Thymus (tissue), 11 donors: ENCODE measurements at regions not wholly inside any gene's neighbourhood (a gene's known extent, or its start where the extent isn't known, plus 50 kb on each side); places are given as distances from the start of the nearest gene placed in this dataset.

ENCODE experiments used
- DNase-seq, 9 donors: peaks; one replicate each; pipeline ENCODE4 v3.0.0-alpha.2; 2013; ENCODE audit warnings: low spot score in 9 of 9, low read depth in 6 of 9, missing footprints in 1 of 9
- H3K27ac ChIP-seq, 2 donors: one replicate each; pipeline ENCODE4 v1.5.1; 2013; ENCODE audit warnings: control low read depth in 1 of 2, low read depth in 1 of 2, low read length in 1 of 2, mild to moderate bottlenecking in 1 of 2, moderate library complexity in 1 of 2
- H3K27me3 ChIP-seq, 2 donors: one replicate each; pipeline ENCODE4 v1.5.1; 2013; ENCODE audit warnings: low read length in 1 of 2; ENCODE audit not compliant: control insufficient read depth in 2 of 2, insufficient read depth in 1 of 2
- H3K36me3 ChIP-seq, 2 donors: one replicate each; pipeline ENCODE4 v1.5.1; 2013; ENCODE audit warnings: low read length in 1 of 2, mild to moderate bottlenecking in 1 of 2, moderate library complexity in 1 of 2; ENCODE audit not compliant: control insufficient read depth in 2 of 2, insufficient read depth in 2 of 2
- H3K4me1 ChIP-seq, 2 donors: one replicate each; pipeline ENCODE4 v1.5.1; 2013; ENCODE audit warnings: low read length in 2 of 2; ENCODE audit not compliant: control insufficient read depth in 2 of 2, insufficient read depth in 2 of 2
- H3K4me3 ChIP-seq, 2 donors: one replicate each; pipeline ENCODE4 v1.5.1; 2013; ENCODE audit warnings: low read length in 2 of 2, control low read depth in 1 of 2, mild to moderate bottlenecking in 1 of 2
- H3K9me3 ChIP-seq, 2 donors: one replicate each; pipeline ENCODE4 v1.5.1; 2013; ENCODE audit warnings: low read length in 1 of 2, mild to moderate bottlenecking in 1 of 2; ENCODE audit not compliant: control insufficient read depth in 2 of 2, insufficient read depth in 1 of 2
- WGBS: extraction: QIAGEN DNeasy Blood & Tissue Kit; methylation state at CpG from one replicate; pipeline ENCODE4 v1.1.7; 2013; 5-methylcytosine and 5-hydroxymethylcytosine counted together
- donor health status: healthy.

DNA sequence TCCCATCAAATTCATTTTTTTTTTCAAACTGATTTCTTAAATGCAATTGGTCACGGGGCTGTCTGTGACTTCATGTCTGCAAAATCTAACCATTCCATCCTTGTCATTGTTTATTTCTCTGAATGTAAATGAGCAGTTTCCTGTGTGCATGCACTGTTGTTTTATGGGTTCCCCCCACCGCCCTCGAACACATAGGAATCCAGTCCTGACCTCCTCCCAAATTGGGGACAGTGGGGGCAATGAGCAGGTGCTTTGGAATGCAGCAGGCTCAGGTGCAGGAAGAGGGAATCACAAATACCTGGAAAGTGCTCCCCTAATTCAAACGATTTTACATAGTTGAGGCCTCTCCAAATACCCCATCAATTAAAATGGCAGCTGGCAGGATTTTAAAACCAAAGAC is 62.6 kb upstream of the ESRRB start:
- peaks cover 8 to 51% of the 10 kb centered on the region in 2 donors for H3K27me3 ChIP-seq
- no peaks in the 10 kb centered on the region for H3K4me1 ChIP-seq
- no peaks in the 10 kb centered on the region for H3K36me3 ChIP-seq
- H3K4me3 ChIP-seq, result no peak overlapping the region
- 55% methylated on average over 4 of the region's 4 CpGs for WGBS
- H3K9me3 ChIP-seq, result no peaks in the 10 kb centered on the region
- DNase-seq, result no peak
- no peak overlapping the region for H3K27ac ChIP-seq

DNA sequence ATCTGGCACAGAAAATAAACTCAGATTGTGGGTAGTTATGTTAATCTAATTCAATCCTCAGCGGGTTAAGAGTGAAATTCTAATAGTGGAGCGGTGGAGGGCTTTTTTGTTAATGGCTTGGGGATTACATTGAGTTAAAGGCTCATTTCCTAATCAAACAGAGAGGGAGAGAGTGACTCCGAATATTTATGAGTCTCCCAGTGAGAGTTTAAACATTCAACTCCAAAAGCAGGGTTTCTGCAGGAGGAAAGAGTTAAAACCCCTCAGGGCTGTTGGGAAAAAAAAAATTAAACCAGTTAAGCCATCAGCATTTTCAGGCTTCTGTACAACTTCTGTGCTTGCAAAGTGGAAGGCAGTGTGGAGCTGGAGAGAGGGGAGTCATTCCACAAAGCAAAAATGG is 62.1 kb upstream of the ESRRB start:
- peaks cover 8 to 46% of the 10 kb centered on the region in 2 donors for H3K27me3 ChIP-seq
- 72% methylated on average over 3 of the region's 3 CpGs for WGBS
- H3K36me3 ChIP-seq, result no peaks in the 10 kb centered on the region
- H3K9me3 ChIP-seq, result no peaks in the 10 kb centered on the region
- H3K4me1 ChIP-seq, result no peaks in the 10 kb centered on the region
- H3K4me3 ChIP-seq, result no peak overlapping the region
- no peak overlapping the region for H3K27ac ChIP-seq
- no peak for DNase-seq

DNA sequence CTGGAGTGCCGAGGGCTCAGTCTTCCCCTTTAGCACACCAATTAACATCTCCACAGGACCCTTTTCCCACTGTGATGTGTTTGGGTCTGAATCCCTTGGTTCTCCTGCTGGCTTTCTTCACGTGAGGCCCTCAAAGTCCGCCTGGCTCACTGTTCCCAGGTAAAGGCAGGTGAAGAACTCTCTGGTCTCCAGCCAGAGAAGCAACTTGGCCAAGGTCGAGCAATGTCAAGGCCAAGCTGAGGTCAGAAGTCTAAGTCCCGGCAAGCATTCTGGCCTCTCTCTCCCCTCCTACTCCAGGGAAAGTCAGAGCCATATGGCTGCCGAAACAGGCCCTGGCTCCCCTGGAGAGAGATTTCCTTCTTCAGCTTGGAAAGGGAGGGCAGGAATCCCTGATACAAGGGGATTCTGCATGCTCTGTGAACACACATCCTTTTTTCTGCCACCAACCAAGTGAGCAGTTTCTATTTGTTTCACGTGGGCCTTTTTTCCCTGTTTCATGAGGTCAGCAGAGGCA is 61.4 kb upstream of the ESRRB start:
- Histone ChIP-seq H3K27me3 (peaks cover 8 to 45% of the 10 kb centered on the region in 2 donors), H3K36me3 (no peaks in the 10 kb centered on the region), H3K4me3 (no peak overlapping the region), H3K27ac (no peak overlapping the region), H3K9me3 (no peaks in the 10 kb centered on the region), H3K4me1 (no peaks in the 10 kb centered on the region)
- DNase-seq, result no peak
- WGBS, result 78% methylated on average over 7 of the region's 7 CpGs

- no peak overlapping the region for H3K27ac ChIP-seq
- H3K9me3 ChIP-seq, result no peaks in the 10 kb centered on the region
- no peak overlapping the region for H3K4me3 ChIP-seq
- peaks cover 0 to 2% of the 10 kb centered on the region in 2 donors for H3K27me3 ChIP-seq
- H3K4me1 ChIP-seq, result no peaks in the 10 kb centered on the region
- H3K36me3 ChIP-seq, result no peaks in the 10 kb centered on the region
- no peak for DNase-seq
- 53% methylated on average over 5 of the region's 5 CpGs for WGBS
Observed at GRCh38 chr14:76320486-76320885, 55.5 kb upstream of the ESRRB start.

GRCh38 chr14:76320975-76321374 is 55.0 kb upstream of the ESRRB start:
- H3K9me3 ChIP-seq, result no peaks in the 10 kb centered on the region
- H3K27ac ChIP-seq, result no peak overlapping the region
- H3K36me3 ChIP-seq, result no peaks in the 10 kb centered on the region
- H3K4me1 ChIP-seq, result no peaks in the 10 kb centered on the region
- no peak overlapping the region for H3K4me3 ChIP-seq
- WGBS, result 95% methylated on average over 4 of the region's 4 CpGs
- H3K27me3 ChIP-seq, result peaks cover 0 to 6% of the 10 kb centered on the region in 2 donors
- no peak for DNase-seq

- Histone ChIP-seq H3K36me3 (no peaks in the 10 kb centered on the region), H3K27me3 (peaks cover 0 to 11% of the 10 kb centered on the region in 2 donors), H3K4me1 (no peaks in the 10 kb centered on the region), H3K27ac (no peak overlapping the region), H3K4me3 (no peak overlapping the region), H3K9me3 (no peaks in the 10 kb centered on the region)
- DNase-seq, result no peak
- WGBS, result 79% methylated on average over 12 of the region's 12 CpGs
Observed at GRCh38 chr14:76322594-76323220, 53.2 kb upstream of the ESRRB start.

GRCh38 chr14:76323331-76324050 is 52.4 kb upstream of the ESRRB start:
- Histone ChIP-seq H3K36me3 (no peaks in the 10 kb centered on the region), H3K4me1 (no peaks in the 10 kb centered on the region), H3K27me3 (peaks cover 0 to 19% of the 10 kb centered on the region in 2 donors), H3K27ac (no peak overlapping the region), H3K9me3 (no peaks in the 10 kb centered on the region), H3K4me3 (no peak overlapping the region)
- WGBS, result 86% methylated on average over 6 of the region's 6 CpGs
- no peak for DNase-seq

GRCh38 chr14:76324133-76324532 is 51.8 kb upstream of the ESRRB start:
- Histone ChIP-seq H3K9me3 (no peaks in the 10 kb centered on the region), H3K27ac (no peak overlapping the region), H3K4me3 (no peak overlapping the region), H3K4me1 (no peaks in the 10 kb centered on the region), H3K36me3 (no peaks in the 10 kb centered on the region), H3K27me3 (peaks cover 4 to 25% of the 10 kb centered on the region in 2 donors)
- 82% methylated on average over 5 of the region's 5 CpGs for WGBS
- no peak for DNase-seq
